Naive B cell (primary cell): ENCODE measurements at regions not wholly inside any gene's neighbourhood (a gene's known extent, or its start where the extent isn't known, plus 50 kb on each side); places are given as distances from the start of the nearest gene placed in this dataset.

Experiments
- ATAC-seq, 2 donors: fragments of 150-1000 bp; cut with Tn5 transposase; 2 replicates each; pipeline ENCODE4 v1.10.0; 2021; ENCODE audit warnings: low read depth in 2 of 2, mild to moderate bottlenecking in 2 of 2, moderate library complexity in 2 of 2
- DNase-seq: peaks from one replicate; pipeline ENCODE4 v3.0.0; 2022
- H3K27ac Mint-ChIP-seq, 6 donors: one replicate each; pipeline ENCODE4 v1.8.0; 2020 to 2022; ENCODE audit warnings: mild to moderate bottlenecking in 6 of 6, mixed read lengths in 6 of 6, moderate library complexity in 5 of 6, inconsistent platforms in 2 of 6
- H3K27me3 Mint-ChIP-seq, 3 donors: one replicate each; pipeline ENCODE4 v1.8.0; 2021 to 2022; ENCODE audit warnings: mixed read lengths in 3 of 3, mild to moderate bottlenecking in 1 of 3
- H3K36me3 Mint-ChIP-seq, 2 donors: one replicate each; pipeline ENCODE4 v1.8.0; 2020 to 2022; ENCODE audit warnings: mixed read lengths in 2 of 2, inconsistent platforms in 1 of 2, mild to moderate bottlenecking in 1 of 2
- H3K4me1 Mint-ChIP-seq, 3 donors: one replicate each; pipeline ENCODE4 v1.8.0; 2020 to 2022; ENCODE audit warnings: mixed read lengths in 3 of 3, inconsistent platforms in 1 of 3, mild to moderate bottlenecking in 1 of 3, moderate library complexity in 1 of 3
- H3K4me3 Mint-ChIP-seq, 8 donors: one replicate each; pipeline ENCODE4 v1.8.0; 2020 to 2022; ENCODE audit warnings: mild to moderate bottlenecking in 8 of 8, mixed read lengths in 8 of 8, moderate library complexity in 8 of 8, inconsistent platforms in 2 of 8
- H3K9me3 Mint-ChIP-seq, 7 donors: one replicate each; pipeline ENCODE4 v1.8.0; 2020 to 2022; ENCODE audit warnings: mixed read lengths in 7 of 7, mild to moderate bottlenecking in 5 of 7, inconsistent platforms in 2 of 7, moderate library complexity in 1 of 7

GRCh38 chr1:83813576-83813975, 185.4 kb downstream of the TTLL7 start:
- H3K27ac Mint-ChIP-seq = no peak overlapping the region
- ATAC-seq (no peak), DNase-seq (no peak)
- H3K9me3 Mint-ChIP-seq = peaks cover 0 to 7% (median 0%) of the 10 kb centered on the region in 7 donors
- peaks cover 0 to 4% of the 10 kb centered on the region in 2 donors for H3K36me3 Mint-ChIP-seq
- no peaks in the 10 kb centered on the region for H3K27me3 Mint-ChIP-seq
- H3K4me3 Mint-ChIP-seq = no peak overlapping the region
- peaks cover 0 to 6% (median 1%) of the 10 kb centered on the region in 3 donors for H3K4me1 Mint-ChIP-seq

GRCh38 chr1:83810144-83810543, 188.8 kb downstream of the TTLL7 start:
- H3K4me3 Mint-ChIP-seq = no peak overlapping the region
- H3K27me3 Mint-ChIP-seq = no peaks in the 10 kb centered on the region
- DNase-seq = no peak
- ATAC-seq = no peak
- no peaks in the 10 kb centered on the region for H3K9me3 Mint-ChIP-seq
- H3K36me3 Mint-ChIP-seq = no peaks in the 10 kb centered on the region
- H3K27ac Mint-ChIP-seq = no peak overlapping the region
- H3K4me1 Mint-ChIP-seq = no peaks in the 10 kb centered on the region

GRCh38 chr1:83808536-83808935, 190.4 kb downstream of the TTLL7 start:
- ATAC-seq (no peak), DNase-seq (no peak)
- Mint-ChIP-seq H3K9me3 (no peaks in the 10 kb centered on the region), H3K27me3 (no peaks in the 10 kb centered on the region), H3K4me1 (no peaks in the 10 kb centered on the region), H3K36me3 (no peaks in the 10 kb centered on the region), H3K4me3 (no peak overlapping the region), H3K27ac (no peak overlapping the region)

- H3K27me3 Mint-ChIP-seq = no peaks in the 10 kb centered on the region
- DNase-seq = no peak
- H3K4me3 Mint-ChIP-seq = no peak overlapping the region
- no peaks in the 10 kb centered on the region for H3K9me3 Mint-ChIP-seq
- H3K27ac Mint-ChIP-seq = no peak overlapping the region
- ATAC-seq = no peak
- no peaks in the 10 kb centered on the region for H3K4me1 Mint-ChIP-seq
- no peaks in the 10 kb centered on the region for H3K36me3 Mint-ChIP-seq
Measured at GRCh38 chr1:83807821-83808220, 191.1 kb downstream of the TTLL7 start.

- no peaks in the 10 kb centered on the region for H3K9me3 Mint-ChIP-seq
- no peaks in the 10 kb centered on the region for H3K36me3 Mint-ChIP-seq
- no peaks in the 10 kb centered on the region for H3K4me1 Mint-ChIP-seq
- no peak overlapping the region for H3K4me3 Mint-ChIP-seq
- DNase-seq = no peak
- no peak overlapping the region for H3K27ac Mint-ChIP-seq
- no peaks in the 10 kb centered on the region for H3K27me3 Mint-ChIP-seq
- no peak for ATAC-seq
Measured at GRCh38 chr1:83807231-83807630, 191.7 kb downstream of the TTLL7 start.

- DNase-seq (no peak), ATAC-seq (no peak)
- H3K4me3 Mint-ChIP-seq = no peak overlapping the region
- no peaks in the 10 kb centered on the region for H3K4me1 Mint-ChIP-seq
- H3K36me3 Mint-ChIP-seq = no peaks in the 10 kb centered on the region
- no peaks in the 10 kb centered on the region for H3K27me3 Mint-ChIP-seq
- no peak overlapping the region for H3K27ac Mint-ChIP-seq
- no peaks in the 10 kb centered on the region for H3K9me3 Mint-ChIP-seq
Measured at GRCh38 chr1:83805921-83806320, 193.0 kb downstream of the TTLL7 start.

- H3K27me3 Mint-ChIP-seq = no peaks in the 10 kb centered on the region
- no peaks in the 10 kb centered on the region for H3K36me3 Mint-ChIP-seq
- no peaks in the 10 kb centered on the region for H3K9me3 Mint-ChIP-seq
- H3K4me3 Mint-ChIP-seq = no peak overlapping the region
- ATAC-seq (no peak), DNase-seq (no peak)
- H3K4me1 Mint-ChIP-seq = no peaks in the 10 kb centered on the region
- H3K27ac Mint-ChIP-seq = no peak overlapping the region
Measured at GRCh38 chr1:83802460-83803152, 196.3 kb downstream of the TTLL7 start.

- Mint-ChIP-seq H3K27ac (no peak overlapping the region), H3K4me1 (no peaks in the 10 kb centered on the region), H3K9me3 (no peaks in the 10 kb centered on the region), H3K36me3 (no peaks in the 10 kb centered on the region), H3K27me3 (no peaks in the 10 kb centered on the region), H3K4me3 (no peak overlapping the region)
- DNase-seq = no peak
- ATAC-seq = no peak
Measured at GRCh38 chr1:83802023-83802422, 196.9 kb downstream of the TTLL7 start.

- H3K4me1 Mint-ChIP-seq = no peaks in the 10 kb centered on the region
- H3K27me3 Mint-ChIP-seq = peaks cover 0 to 7% (median 0%) of the 10 kb centered on the region in 3 donors
- H3K36me3 Mint-ChIP-seq = no peaks in the 10 kb centered on the region
- ATAC-seq (no peak), DNase-seq (no peak)
- H3K4me3 Mint-ChIP-seq = no peak overlapping the region
- no peaks in the 10 kb centered on the region for H3K9me3 Mint-ChIP-seq
- no peak overlapping the region for H3K27ac Mint-ChIP-seq
Measured at GRCh38 chr1:83800066-83800465, 198.9 kb downstream of the TTLL7 start.

- no peaks in the 10 kb centered on the region for H3K9me3 Mint-ChIP-seq
- H3K27me3 Mint-ChIP-seq = peaks cover 0 to 7% (median 0%) of the 10 kb centered on the region in 3 donors
- H3K4me1 Mint-ChIP-seq = no peaks in the 10 kb centered on the region
- DNase-seq (no peak), ATAC-seq (no peak)
- H3K27ac Mint-ChIP-seq = no peak overlapping the region
- H3K36me3 Mint-ChIP-seq = no peaks in the 10 kb centered on the region
- H3K4me3 Mint-ChIP-seq = no peak overlapping the region
Measured at GRCh38 chr1:83799594-83799993, 199.3 kb downstream of the TTLL7 start.

GRCh38 chr1:83798965-83799364, 200.0 kb downstream of the TTLL7 start:
- Mint-ChIP-seq H3K27ac (no peak overlapping the region), H3K9me3 (no peaks in the 10 kb centered on the region), H3K36me3 (no peaks in the 10 kb centered on the region), H3K4me3 (peak overlapping the region in 1 of 8 donors; percentile 4), H3K27me3 (peaks cover 0 to 7% (median 0%) of the 10 kb centered on the region in 3 donors), H3K4me1 (no peaks in the 10 kb centered on the region)
- ATAC-seq = no peak
- DNase-seq = no peak

- Mint-ChIP-seq H3K4me1 (no peaks in the 10 kb centered on the region), H3K9me3 (no peaks in the 10 kb centered on the region), H3K27me3 (peaks cover 0 to 14% (median 0%) of the 10 kb centered on the region in 3 donors), H3K4me3 (no peak overlapping the region), H3K27ac (no peak overlapping the region), H3K36me3 (no peaks in the 10 kb centered on the region)
- no peak for DNase-seq
- ATAC-seq = no peak
Measured at GRCh38 chr1:83796409-83796808, 202.5 kb downstream of the TTLL7 start.

GRCh38 chr1:83794384-83794783, 204.5 kb downstream of the TTLL7 start:
- H3K27ac Mint-ChIP-seq = no peak overlapping the region
- no peak overlapping the region for H3K4me3 Mint-ChIP-seq
- H3K9me3 Mint-ChIP-seq = no peaks in the 10 kb centered on the region
- H3K4me1 Mint-ChIP-seq = no peaks in the 10 kb centered on the region
- peaks cover 0 to 14% (median 0%) of the 10 kb centered on the region in 3 donors for H3K27me3 Mint-ChIP-seq
- ATAC-seq (no peak), DNase-seq (no peak)
- no peaks in the 10 kb centered on the region for H3K36me3 Mint-ChIP-seq

- ATAC-seq (no peak), DNase-seq (no peak)
- Mint-ChIP-seq H3K4me3 (no peak overlapping the region), H3K9me3 (no peaks in the 10 kb centered on the region), H3K27ac (no peak overlapping the region), H3K4me1 (no peaks in the 10 kb centered on the region), H3K36me3 (no peaks in the 10 kb centered on the region), H3K27me3 (peaks cover 0 to 14% (median 0%) of the 10 kb centered on the region in 3 donors)
Measured at GRCh38 chr1:83791821-83792437, 207.0 kb downstream of the TTLL7 start.
